PFSK-1 (cell line): ENCODE measurements at regions not wholly inside any gene's neighbourhood (a gene's known extent, or its start where the extent isn't known, plus 50 kb on each side); places are given as distances from the start of the nearest gene placed in this dataset.

Source experiments
- FOXP2 ChIP-seq: optimal IDR thresholded peaks from 2 replicates; pipeline ENCODE3; 2011; ENCODE audit warnings: borderline replicate concordance, control low read depth, inconsistent platforms; ENCODE audit not compliant: insufficient read depth; ENCODE audit errors: extremely low read length, extremely low read depth
- POLR2AphosphoS5 ChIP-seq: IDR thresholded peaks from 2 replicates; pipeline ENCODE4 v1.6.1; 2012; ENCODE audit warnings: low read depth, mild to moderate bottlenecking, control low read depth, low read length, moderate library complexity
- REST ChIP-seq, 2 experiments: IDR thresholded peaks; 2 replicates each; pipeline versions ENCODE4 v1.6.1 to v1.8.0; 2011 to 2012; ENCODE audit warnings: low read depth in 2 of 2, low read length in 2 of 2, control low read depth in 1 of 2, inconsistent platforms in 1 of 2, mild to moderate bottlenecking in 1 of 2, moderate library complexity in 1 of 2; ENCODE audit not compliant: insufficient read depth in 1 of 2
- SIN3A ChIP-seq: IDR thresholded peaks from 2 replicates; pipeline ENCODE4 v1.6.1; 2012; ENCODE audit warnings: mild to moderate bottlenecking, low read length, moderate library complexity, borderline replicate concordance; ENCODE audit not compliant: insufficient read depth
- TAF1 ChIP-seq: IDR thresholded peaks from 2 replicates; pipeline ENCODE4 v1.6.1; 2012; ENCODE audit warnings: low read length, control low read depth, borderline replicate concordance; ENCODE audit not compliant: insufficient read depth

GRCh38 chr22:47629791-47630655, 867.6 kb downstream of the TBC1D22A start:
- TF ChIP-seq TAF1 (no peak), POLR2AphosphoS5 (no peak), FOXP2 (no peak), SIN3A (no peak), REST (IDR thresholded peaks at IDR 0.05; ENCODE audit: insufficient read depth in 1 of 2, low read depth in 2 of 2, low read length in 2 of 2) (no peak)

- TF ChIP-seq SIN3A (no peak), FOXP2 (no peak), REST (IDR thresholded peaks at IDR 0.05; ENCODE audit: insufficient read depth in 1 of 2, low read depth in 2 of 2, low read length in 2 of 2) (no peak), POLR2AphosphoS5 (no peak), TAF1 (no peak)
Observed at GRCh38 chr22:47629273-47629711, 866.8 kb downstream of the TBC1D22A start.

GRCh38 chr22:47628477-47629272, 866.2 kb downstream of the TBC1D22A start:
- TF ChIP-seq FOXP2 (no peak), TAF1 (no peak), SIN3A (no peak), REST (IDR thresholded peaks at IDR 0.05; ENCODE audit: insufficient read depth in 1 of 2, low read depth in 2 of 2, low read length in 2 of 2) (no peak), POLR2AphosphoS5 (no peak)

GRCh38 chr22:47627556-47628253, 865.3 kb downstream of the TBC1D22A start:
- TF ChIP-seq POLR2AphosphoS5 (no peak), REST (IDR thresholded peaks at IDR 0.05; ENCODE audit: insufficient read depth in 1 of 2, low read depth in 2 of 2, low read length in 2 of 2) (no peak), SIN3A (no peak), FOXP2 (no peak), TAF1 (no peak)
